CD4-positive, alpha-beta T cell treated with Interleukin-15 for 4 hours (primary cell): ENCODE measurements at regions not wholly inside any gene's neighbourhood (a gene's known extent, or its start where the extent isn't known, plus 50 kb on each side); places are given as distances from the start of the nearest gene placed in this dataset.
"Not testable (repeated sequence)": the region's sequence is repeated elsewhere in the genome, so short reads cannot be mapped to it uniquely, and the experiment has no call there.

Experiments used
- DNase-seq: peaks from one replicate; pipeline ENCODE4 v3.0.0-alpha.2; 2020; ENCODE audit warnings: low spot score

DNA sequence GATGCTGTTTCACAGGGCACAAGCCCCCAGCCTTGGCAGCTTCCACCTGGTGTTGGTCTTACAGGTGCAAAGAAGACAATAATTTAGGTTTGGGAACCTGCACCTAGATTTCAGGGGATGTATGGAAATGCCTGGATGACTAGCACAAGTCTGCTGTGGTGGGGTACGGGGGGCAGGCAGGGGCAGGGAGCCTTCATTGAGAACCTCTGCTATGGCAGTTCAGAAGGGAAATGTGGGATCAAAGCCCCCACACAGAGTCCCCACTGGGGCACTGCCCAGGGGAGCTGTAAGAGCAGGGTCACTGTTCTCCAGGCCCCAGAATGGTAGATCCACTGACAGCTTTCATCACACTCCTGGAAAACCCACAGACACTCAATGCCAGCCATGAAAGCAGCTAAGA is 686.5 kb downstream of the FAM181B start:
- DNase-seq: no peak

DNA sequence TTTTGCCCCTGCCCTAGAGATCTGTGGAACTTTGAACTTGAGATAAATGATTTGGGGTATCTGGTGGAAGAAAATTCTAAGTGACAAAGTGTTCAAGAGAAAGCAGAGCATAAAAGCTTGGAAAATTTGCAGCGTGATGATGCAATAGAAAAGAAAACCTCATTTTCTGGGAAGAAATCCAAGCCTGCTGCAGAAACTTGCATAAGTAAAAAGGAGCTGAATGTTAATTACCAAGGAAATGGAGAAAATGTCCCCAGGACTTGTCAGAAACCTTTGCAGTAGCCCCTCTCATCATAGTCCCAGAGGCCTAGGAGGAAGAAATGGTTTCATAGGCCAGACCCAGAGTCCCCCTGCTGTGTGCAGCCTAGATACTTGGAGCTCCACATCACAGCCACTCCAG is 686.9 kb downstream of the FAM181B start:
- no peak for DNase-seq

DNA sequence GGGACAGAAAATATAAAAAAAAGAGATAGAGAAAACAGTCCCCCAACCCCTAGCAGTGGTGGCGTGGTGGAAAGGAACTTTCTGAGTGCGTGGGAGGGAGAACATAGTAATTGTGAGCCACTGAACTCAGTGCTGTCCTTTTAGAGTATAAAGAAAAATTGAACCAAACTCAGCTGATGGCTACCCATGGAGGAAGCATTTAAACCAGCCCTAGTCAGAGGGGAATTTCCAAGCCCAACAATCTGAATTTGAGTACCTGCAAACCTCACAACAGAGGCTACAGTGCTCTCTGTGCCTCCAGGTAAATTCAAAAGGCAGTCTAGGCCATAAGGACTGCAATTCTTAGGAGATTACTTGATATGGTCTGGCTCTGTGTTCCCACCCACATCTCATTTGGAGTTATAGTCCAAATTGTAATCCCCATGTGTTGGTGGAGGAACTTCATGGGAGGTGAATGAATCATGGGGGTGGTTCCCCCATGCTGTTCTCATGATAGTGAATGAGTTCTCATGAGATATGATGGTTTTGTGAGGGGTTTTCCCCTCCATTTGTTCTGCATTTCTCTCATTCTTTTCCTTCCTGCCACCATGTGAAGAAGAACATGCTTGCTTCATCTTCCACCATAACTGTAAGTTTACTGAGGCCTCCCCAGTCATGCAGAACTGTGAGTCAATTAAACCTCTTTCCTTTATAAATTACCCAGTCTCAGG is 687.8 kb downstream of the FAM181B start:
- no peak for DNase-seq

DNA sequence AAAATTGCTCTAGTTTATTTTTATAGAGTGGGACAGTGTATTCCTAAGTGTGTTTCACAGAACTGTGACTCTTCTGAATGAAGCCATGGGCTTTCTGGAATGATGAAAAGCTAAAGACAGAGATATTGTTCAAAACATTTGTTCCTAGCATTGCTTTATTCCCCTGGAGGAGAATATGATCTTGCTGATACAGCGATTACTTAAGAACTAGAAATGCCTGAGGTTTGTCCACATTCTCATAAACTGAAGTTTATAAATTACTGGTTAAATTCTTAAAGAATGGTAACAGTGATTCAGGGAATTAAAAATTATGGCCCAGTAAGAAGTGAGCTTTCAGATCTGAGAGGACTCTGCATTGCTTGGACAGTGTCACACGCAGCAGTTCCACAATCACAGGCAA is 690.3 kb downstream of the FAM181B start:
- DNase-seq: no peak

DNA sequence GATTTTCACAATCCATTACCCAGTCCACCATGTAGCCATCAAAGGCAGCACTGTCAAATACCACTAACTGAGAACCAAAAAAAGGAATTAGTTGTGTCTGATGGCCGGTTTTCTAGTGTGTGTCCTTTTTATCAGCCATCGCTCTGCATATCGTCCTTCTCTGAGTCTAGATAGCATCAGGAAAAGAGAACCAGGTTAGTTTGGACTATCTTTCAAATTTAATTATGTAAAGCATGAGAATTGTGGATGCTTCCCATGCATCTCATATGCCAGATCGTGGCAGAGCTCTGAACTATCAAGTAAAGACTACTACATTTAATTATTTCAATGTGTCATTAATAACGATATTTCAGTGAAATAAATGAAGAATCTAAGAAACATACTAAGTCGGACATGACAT is 691.9 kb downstream of the FAM181B start:
- no peak for DNase-seq

DNA sequence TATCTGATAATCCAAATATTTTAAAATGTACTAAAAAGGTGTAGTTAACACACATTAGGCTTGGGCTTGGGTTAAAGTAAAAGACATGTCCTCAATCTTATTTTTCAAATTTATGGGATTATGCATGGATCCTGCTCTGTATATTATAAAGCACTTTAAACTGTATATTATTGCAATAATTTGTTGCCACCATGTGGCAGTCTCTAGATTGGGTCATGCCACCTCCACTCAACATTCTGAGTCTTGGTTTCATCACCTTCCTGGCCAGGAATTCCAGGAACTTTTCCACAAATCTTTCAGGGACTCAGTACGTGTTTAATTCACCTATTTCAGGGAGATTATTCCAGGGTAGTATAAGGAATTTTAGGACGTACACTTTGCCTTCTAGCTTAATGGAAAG is 695.5 kb downstream of the FAM181B start:
- no peak for DNase-seq

DNA sequence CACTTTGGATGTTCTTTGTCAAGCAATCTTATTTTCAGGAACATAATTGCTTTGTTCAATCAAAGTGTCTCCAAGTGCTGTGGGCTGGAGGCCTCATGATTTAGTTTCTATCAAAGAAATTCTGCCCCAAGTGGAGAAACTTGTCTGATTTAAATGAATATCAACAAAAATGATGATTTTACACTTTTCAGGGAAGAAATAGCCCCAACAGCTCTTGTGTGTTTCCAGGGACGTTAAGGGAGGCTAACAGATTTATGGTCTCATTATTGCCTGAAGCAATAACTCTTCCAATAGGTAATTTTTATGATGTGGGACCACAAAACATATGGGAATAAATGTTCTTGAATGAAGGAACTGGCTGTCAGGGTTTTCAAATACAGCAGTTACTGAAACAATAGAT is 699.1 kb downstream of the FAM181B start:
- DNase-seq: no peak

DNA sequence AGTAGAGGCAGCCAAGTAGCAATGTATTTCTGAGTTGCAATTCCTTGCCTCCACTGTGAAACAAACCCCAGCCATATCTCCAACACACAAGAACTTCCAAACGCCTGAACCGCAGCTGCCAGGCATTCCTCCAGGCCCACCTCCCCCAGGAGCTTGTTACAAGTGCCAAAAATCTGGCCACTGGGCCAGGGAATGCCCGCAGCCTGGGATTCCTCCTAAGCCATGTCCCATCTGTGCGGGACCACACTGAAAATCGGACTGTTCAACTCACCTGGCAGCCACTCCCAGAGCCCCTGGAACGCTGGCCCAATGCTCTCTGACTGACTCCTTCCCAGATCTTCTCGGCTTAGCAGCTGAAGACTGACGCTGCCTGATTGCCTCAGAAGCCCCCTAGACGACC is 706.3 kb downstream of the FAM181B start:
- DNase-seq: not testable (repeated sequence)

DNA sequence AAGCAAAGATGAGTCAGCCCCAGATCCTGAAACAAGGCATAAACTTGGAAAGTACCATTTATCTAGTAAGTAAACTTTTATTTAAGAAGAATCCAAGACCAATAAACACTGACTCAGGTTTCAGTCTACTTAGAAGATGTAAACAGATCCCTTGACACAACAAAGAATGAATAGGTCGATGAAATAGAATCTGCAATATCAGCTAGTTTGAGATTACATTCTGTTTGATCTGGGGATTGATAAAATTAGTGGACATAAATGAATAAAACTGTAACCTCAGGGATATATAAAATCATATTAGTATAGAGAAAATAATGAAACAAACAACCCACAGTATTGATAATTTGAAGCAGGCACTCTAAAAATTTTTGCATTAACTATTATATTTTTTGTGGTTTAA is 708.9 kb downstream of the FAM181B start:
- DNase-seq: no peak

DNA sequence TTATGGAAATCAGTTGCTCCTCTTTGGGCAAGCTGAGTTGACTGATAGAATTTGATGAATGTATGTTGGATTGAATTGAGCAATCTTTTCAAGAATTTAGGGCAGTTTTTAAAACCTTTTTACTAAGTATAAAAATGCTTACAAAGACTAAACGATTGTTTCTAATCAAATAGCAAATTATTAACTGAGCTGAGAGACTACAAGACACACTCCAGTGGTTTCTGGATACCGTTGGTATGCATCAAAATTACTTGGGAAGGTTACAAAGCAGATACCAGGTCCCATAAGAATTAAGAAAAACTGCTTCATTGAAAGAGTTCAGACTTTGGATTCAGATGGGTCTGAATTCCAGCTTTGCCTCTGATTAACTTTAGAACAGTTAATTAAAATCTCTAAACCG is 721.4 kb downstream of the FAM181B start:
- no peak for DNase-seq

DNA sequence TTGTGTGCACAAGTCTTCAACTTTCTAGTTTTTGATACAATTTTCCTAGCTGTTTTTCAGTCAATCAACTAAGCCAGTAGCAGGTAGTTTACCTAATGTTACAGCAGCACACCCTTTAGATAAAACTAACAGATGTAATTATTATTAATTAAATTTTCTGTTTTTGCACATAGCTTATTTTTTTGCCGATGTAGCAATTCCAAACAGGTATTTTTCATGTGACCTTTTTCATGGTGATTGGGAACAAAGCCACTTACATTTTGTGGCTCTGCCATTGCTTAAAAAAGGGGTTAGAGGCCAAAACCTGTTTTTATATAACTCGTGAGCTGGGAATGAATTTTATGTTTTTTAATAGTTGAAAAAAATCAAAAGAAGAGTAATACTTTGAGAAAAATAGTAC is 724.5 kb downstream of the FAM181B start:
- no peak for DNase-seq

DNA sequence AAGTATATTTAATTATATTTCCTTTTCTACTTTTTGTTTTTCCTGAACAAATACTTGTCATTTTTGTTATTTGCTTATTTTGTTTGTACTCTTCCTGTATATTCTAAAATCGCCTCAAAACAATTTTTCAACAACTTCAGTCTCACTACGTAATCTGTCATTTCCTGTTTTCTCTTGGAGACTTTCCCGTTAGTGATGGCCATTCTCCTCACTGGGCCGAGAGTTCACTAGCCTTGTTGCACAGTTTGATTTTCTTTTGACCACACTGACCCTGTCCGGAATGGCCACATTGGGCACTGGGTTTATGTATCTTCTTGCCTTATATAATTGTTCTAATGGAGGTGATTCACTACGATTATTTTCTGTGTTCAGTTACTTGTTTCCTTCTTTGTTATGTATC is 726.1 kb downstream of the FAM181B start:
- DNase-seq: no peak

DNA sequence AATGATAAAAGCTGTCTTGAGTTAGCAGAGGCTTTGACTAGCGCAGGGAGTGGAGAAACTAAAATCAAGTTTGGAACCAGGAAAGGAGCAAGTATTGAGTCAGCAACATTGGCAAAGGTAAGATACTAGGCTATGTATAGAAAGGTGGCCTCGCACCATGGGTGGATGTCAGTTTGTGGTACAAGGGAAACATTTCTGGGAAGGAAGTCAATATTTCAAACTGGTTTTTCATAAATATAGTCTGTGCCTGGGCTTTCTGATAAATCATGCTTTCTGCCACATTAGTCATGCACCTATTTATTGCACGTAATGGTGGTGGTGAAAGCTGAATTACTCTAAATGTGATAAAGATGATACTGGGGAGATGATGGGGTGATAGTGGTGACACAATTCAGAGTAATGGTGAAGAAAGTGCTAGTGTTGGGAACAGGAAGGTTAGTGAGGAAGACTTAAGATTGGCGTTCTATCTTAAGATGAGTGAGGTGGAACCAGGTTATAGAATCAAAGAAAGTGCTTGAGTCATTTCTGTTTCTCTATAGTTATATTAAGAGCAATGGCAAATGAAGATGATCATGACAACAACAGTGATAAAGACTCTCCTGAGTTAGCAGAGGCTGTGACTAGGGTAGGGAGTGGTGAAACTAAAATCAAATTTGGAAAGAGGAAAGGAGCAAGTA is 729.0 kb downstream of the FAM181B start:
- no peak for DNase-seq

DNA sequence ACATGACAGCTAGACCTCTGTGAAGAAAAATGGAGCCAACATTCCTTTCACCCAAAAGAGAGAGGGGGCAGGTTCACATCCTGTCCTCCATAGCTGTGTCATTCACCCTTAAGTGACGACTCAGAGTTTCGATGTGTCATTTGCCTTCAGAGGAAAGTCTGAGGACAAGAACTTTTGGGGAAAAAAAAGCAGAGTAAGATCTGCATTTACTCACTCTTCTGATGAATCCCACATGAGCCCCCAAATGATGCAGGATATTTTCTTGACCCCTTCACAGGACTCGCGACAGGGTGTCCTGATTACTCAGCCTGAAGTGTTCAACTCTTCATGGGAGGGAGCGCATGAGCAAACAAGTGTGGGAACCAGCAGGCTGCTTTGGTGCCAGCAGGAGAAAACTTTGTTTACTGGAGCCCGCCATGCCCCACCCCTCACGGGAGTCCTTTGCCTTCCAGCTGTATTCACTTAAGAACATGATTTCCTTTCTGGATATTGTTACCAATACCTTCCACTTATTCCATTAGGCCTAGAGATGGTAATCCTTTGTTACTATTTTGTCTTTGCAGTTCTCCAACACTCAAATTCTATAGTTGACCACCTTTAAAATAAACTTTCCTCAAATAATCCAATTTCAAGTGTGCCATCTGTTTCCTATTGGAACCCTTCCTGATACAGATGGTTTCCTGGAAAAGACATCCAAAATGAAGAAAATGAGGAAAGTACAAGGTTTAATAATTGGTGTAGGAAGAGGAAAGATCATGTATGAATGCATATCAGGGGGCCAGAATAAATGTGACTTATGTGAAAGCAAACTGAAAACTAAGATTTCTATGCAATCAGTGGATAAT is 729.8 kb downstream of the FAM181B start:
- no peak for DNase-seq

DNA sequence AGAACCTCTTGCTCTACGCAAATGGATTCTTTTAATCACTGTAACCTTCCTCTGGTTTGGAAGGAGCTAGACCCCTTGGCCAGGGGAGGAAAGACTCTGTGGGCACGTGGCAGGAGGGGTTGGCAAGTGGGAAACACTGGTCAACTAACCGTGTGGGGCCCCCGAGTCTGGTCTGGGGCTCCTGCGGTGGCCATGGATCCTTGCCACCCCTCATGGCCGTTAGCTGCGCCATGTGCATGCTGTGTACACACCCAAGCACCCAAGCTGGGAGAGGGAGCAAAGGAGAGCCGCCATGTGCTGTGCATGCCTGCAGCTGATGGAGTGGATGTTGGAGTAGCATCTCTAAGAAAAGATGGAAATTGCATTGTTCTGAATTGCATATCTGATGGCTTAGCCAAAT is 730.6 kb downstream of the FAM181B start:
- no peak for DNase-seq

DNA sequence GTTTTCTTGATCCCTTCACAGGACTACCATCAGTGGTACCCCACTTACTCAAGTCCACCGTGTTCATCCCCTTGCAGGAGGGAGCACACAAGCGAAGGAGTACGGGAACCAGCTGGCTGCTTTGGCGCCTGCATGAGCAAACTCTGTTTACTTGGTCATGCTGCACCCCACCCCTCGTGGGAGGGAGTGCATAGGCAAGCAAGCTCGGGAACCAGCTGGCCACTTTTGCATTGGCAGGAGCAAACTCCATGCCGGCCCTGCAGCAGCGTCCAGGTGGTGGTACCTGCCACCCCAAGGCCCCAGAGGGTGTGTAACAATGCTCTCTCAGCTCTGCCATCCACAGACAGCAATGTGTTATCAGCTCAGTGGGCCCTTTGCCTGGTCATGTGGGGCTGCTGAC is 737.8 kb downstream of the FAM181B start:
- DNase-seq: no peak

DNA sequence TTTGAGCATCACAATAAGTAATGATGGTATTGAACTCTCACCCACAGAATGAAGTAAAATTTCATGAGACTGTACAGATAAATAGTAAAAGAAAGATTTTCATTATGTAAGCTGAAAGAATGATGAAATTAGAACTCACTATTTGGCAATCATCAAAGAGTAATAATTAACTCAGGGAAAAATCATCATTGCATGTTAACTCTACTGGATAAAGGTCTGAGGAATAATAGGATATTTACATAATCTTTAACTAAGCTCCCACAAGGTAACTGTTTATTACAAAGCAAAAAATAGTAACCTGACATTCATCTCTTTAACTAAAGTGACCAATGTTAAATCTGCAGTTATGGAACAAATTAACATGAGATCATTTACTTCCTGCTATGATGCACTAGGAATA is 739.9 kb downstream of the FAM181B start:
- DNase-seq: no peak

DNA sequence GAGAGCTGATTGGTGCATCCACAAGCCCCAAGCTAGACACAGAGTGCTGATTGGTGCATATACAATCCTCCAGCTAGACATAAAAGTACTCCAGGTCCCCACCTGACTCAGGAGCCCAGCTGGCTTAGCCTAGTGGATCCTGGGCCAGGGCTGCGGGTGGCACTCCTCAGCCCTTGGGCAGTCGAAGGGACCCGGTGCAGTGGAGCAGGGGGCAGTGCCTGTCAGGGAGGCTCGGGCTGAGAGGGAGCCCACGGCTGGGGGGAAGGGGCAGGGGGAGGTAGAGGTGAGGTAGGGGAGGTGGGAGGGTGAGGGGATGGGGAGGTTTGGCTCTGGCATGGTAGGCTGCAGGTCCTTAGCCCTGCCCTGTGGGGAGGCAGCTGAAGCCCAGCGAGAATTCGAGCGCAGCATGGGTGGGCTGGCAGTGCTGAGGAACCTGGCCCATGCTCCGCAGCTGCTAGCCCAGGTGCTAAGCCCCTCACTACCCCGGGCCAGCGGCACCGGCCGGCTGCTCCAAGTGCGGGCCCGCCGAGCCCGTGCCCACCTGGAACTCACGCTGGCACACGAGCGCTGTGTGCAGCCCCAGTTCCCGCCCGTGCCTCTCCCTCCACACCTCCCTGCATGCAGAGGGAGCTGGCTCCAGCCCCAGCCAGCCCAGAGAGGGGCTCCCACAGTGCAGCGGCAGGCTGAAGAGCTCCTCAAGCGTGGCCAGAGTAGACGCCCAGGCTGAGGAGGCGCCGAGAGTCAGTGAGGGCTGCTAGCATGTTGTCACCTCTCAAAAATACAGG is 742.8 kb downstream of the FAM181B start:
- DNase-seq: no peak

DNA sequence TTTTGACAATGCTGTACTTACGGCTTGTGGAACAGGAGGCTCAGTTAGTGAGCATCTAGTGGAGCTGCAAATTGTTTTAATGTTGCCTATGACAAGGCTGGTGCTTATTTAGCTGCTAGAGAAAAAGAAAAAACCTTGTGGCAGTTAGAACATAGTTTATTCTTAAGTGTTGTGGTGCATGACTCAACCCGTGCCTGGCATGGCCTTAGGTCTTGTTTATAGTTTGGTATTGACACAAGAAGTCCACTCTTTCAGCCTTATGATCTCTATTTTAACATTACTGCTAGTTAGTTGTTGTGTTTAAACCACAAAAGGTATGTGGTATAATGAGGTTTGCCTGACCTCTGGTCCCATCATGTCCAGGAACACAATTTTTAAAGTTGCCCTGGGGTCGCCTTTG is 744.6 kb downstream of the FAM181B start:
- no peak for DNase-seq

DNA sequence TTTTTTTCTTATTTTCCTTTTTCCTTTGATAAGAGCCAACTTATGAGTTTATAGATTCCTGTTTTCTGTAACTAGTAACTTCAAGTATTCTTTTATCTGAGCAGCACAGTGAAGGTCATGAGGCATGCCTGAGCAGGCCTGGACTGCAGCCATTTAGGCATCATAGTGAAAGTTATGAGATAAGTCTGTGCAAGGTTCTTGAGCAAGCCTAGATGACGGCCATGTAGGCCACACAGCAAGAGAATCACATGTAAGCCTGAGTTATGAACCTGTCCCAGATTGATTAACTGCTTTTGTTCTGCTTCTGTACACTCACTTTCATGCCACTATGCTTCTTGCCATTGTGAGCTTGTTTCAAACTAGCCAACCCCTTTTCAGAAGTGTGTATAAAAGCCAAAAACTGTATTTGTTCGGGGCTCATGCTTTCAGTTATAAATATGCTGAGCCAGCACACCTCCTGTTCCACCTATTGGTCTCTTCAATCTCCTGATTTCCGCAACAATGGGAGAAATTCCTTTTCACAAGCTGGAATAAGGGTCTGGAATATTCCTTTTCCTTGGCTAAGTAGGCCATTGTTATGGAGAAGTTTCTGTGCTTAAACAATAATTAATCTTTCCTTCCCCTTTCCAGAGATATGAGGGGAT is 745.7 kb downstream of the FAM181B start:
- no peak for DNase-seq

DNA sequence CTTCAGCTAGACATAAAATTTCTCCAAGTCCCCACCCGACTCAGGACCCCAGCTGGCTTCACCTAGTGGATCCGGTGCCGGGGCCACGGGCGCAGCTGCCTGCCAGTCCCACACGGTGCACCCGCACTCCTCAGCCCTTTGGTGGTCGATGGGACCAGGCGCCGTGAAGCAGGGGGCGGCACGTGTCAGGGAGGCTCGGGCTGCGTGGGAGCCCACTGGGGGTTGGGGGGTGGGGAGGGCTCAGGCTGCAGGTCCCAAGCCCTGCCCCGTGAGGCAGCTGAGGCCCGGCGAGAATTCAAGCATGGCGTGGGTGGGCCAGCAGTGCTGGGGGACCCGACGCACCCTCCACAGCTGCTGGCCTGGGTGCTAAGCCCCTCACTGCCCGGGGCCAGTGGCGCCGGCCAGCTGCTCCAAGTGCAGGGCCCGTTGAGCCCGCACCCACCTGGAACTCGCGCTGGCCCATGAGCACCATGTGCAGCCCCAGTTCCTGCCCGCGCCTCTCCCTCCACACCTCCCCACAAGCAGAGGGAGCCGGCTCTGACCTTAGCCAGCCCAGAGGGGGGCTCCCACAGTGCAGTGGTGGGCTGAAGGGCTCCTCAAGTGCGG is 747.0 kb downstream of the FAM181B start:
- DNase-seq: no peak
